H1 (cell line): ENCODE measurements at regions not wholly inside any gene's neighbourhood (a gene's known extent, or its start where the extent isn't known, plus 50 kb on each side); places are given as distances from the start of the nearest gene placed in this dataset.

Experiments
- CTCF ChIA-PET: fragments of 300-600 bp; sonication (Branson Sonifier 250); formaldehyde crosslinking; loops from one replicate; lab custom pipeline; 2021; ENCODE audit not compliant: partially characterized antibody; lab: Charles Lee
- POLR2A ChIA-PET: fragments of 300-600 bp; sonication (Branson Sonifier 250); formaldehyde crosslinking; loops from one replicate; lab custom pipeline; 2021; ENCODE audit warnings: inconsistent platforms; ENCODE audit not compliant: partially characterized antibody; lab: Charles Lee
- DNase-seq, 2 experiments: peaks; one replicate each; pipeline versions ENCODE4 v3.0.0 to v3.0.0-alpha.2; 2010 to 2022; ENCODE audit warnings: low spot score in 2 of 2, low read depth in 1 of 2, mixed read lengths in 1 of 2
- FAIRE-seq: peaks from 2 replicates; lab custom pipeline; 2011; peaks lifted over from hg19 to GRCh38; lab: Jason Lieb, UNC
- H2AFZ ChIP-seq: 2 replicates; pipeline ENCODE4 v1.8.1; 2012; ENCODE audit warnings: low read length, inconsistent platforms
- H2AK5ac ChIP-seq: 2 replicates; pipeline ENCODE4 v1.6.1; 2013; ENCODE audit warnings: low read depth, low read length
- H2BK120ac ChIP-seq: replicated peaks from 2 replicates; pipeline ENCODE3; 2013; ENCODE audit warnings: low read depth, low read length, inconsistent platforms
- H2BK12ac ChIP-seq: 2 replicates; pipeline ENCODE4 v1.6.1; 2013; ENCODE audit warnings: low read depth, low read length
- H2BK15ac ChIP-seq: 2 replicates; pipeline ENCODE4 v1.6.1; 2013; ENCODE audit warnings: low read length
- H2BK20ac ChIP-seq: 2 replicates; pipeline ENCODE4 v1.6.1; 2013; ENCODE audit warnings: low read length
- H2BK5ac ChIP-seq: 2 replicates; pipeline ENCODE4 v1.6.1; 2013; ENCODE audit warnings: low read depth, low read length
- H3K14ac ChIP-seq: 2 replicates; pipeline ENCODE4 v1.6.1; 2013; ENCODE audit warnings: inconsistent platforms; ENCODE audit not compliant: insufficient read length
- H3K18ac ChIP-seq: 2 replicates; pipeline ENCODE4 v1.6.1; 2013; ENCODE audit warnings: low read length; ENCODE audit errors: extremely low read depth
- H3K23ac ChIP-seq: 2 replicates; pipeline ENCODE4 v1.6.1; 2013; ENCODE audit warnings: inconsistent platforms; ENCODE audit not compliant: insufficient read length
- H3K23me2 ChIP-seq: 2 replicates; pipeline ENCODE4 v1.6.1; 2013; ENCODE audit warnings: low read depth, low read length
- H3K27ac ChIP-seq: 2 replicates; pipeline ENCODE4 v1.6.1; 2011; ENCODE audit warnings: low read depth, low read length, inconsistent platforms
- H3K27me3 ChIP-seq, 4 experiments: replicated peaks in 1 of 4; 1 replicate in 1 of 4; 2 replicates in 3 of 4; pipeline versions ENCODE4 v1.6.1 to v1.8.1; 2011 to 2013; ENCODE audit warnings: low read length in 3 of 4, mild to moderate bottlenecking in 3 of 4, inconsistent platforms in 2 of 4, mixed read lengths in 2 of 4, moderate library complexity in 1 of 4; ENCODE audit not compliant: control insufficient read depth in 3 of 4, insufficient read depth in 3 of 4; ENCODE audit errors: extremely low read depth in 1 of 4
- H3K36me3 ChIP-seq, 4 experiments: 2 replicates each; pipeline versions ENCODE4 v1.6.1 to v1.8.1; 2011 to 2013; ENCODE audit warnings: mild to moderate bottlenecking in 4 of 4, low read length in 3 of 4, moderate library complexity in 2 of 4, control low read depth in 1 of 4, inconsistent platforms in 1 of 4; ENCODE audit not compliant: insufficient read depth in 4 of 4, control insufficient read depth in 2 of 4
- H3K4ac ChIP-seq: replicated peaks from 2 replicates; pipeline ENCODE3; 2013; ENCODE audit warnings: low read length, low read depth, mixed read lengths, inconsistent platforms; ENCODE audit not compliant: insufficient read length
- H3K4me1 ChIP-seq, 4 experiments: replicated peaks in 1 of 4; 1 replicate in 1 of 4; 2 replicates in 3 of 4; pipeline versions ENCODE4 v1.6.1 to v1.8.1; 2011 to 2013; ENCODE audit warnings: low read length in 3 of 4, inconsistent platforms in 2 of 4, mixed read lengths in 1 of 4; ENCODE audit not compliant: insufficient read depth in 4 of 4, control insufficient read depth in 3 of 4
- H3K4me2 ChIP-seq, 2 experiments: 2 replicates each; pipeline versions ENCODE4 v1.6.1 to v1.8.1; 2011 to 2013; ENCODE audit warnings: low read depth in 2 of 2, low read length in 2 of 2, control low read depth in 1 of 2, inconsistent platforms in 1 of 2, mild to moderate bottlenecking in 1 of 2; ENCODE audit not compliant: insufficient read depth in 1 of 2
- H3K4me3 ChIP-seq, 4 experiments: fragments of 200-600, 300-600 bp in 1 of 4; sonication (generic), shearing (Covaris generic), sonication (Bioruptor Twin) in 1 of 4; 2 replicates each; pipeline versions ENCODE4 v1.5.1 to v1.8.1; 2011 to 2016; ENCODE audit warnings: low read length in 4 of 4, low read depth in 3 of 4, control low read depth in 2 of 4, inconsistent platforms in 2 of 4, mild to moderate bottlenecking in 2 of 4, mixed read lengths in 1 of 4, moderate library complexity in 1 of 4; ENCODE audit not compliant: insufficient read depth in 2 of 4; ENCODE audit errors: extremely low read depth in 1 of 4
- H3K56ac ChIP-seq: replicated peaks from 2 replicates; pipeline ENCODE3; 2013; ENCODE audit warnings: low read depth, mild to moderate bottlenecking, mixed read lengths, low read length, inconsistent platforms; ENCODE audit not compliant: insufficient read length
- H3K79me1 ChIP-seq: 2 replicates; pipeline ENCODE4 v1.6.1; 2013; ENCODE audit warnings: low read depth, low read length, control low read depth
- H3K79me2 ChIP-seq, 2 experiments: 2 replicates each; pipeline versions ENCODE4 v1.6.1 to v1.8.1; 2012 to 2013; ENCODE audit warnings: low read length in 2 of 2, mild to moderate bottlenecking in 2 of 2, inconsistent platforms in 1 of 2; ENCODE audit not compliant: insufficient read depth in 2 of 2, control insufficient read depth in 1 of 2
- H3K9ac ChIP-seq, 4 experiments: replicated peaks in 1 of 4; 1 replicate in 1 of 4; 2 replicates in 3 of 4; pipeline versions ENCODE4 v1.6.1 to v1.8.1; 2011 to 2013; ENCODE audit warnings: low read depth in 3 of 4, low read length in 3 of 4, control low read depth in 2 of 4, mild to moderate bottlenecking in 2 of 4, moderate library complexity in 2 of 4, inconsistent platforms in 1 of 4; ENCODE audit errors: extremely low read depth in 1 of 4
- H3K9me3 ChIP-seq, 2 experiments: 2 replicates each; pipeline versions ENCODE4 v1.6.1 to v1.8.1; 2012 to 2013; ENCODE audit warnings: mild to moderate bottlenecking in 2 of 2, moderate library complexity in 2 of 2, control low read depth in 1 of 2, inconsistent platforms in 1 of 2, low read depth in 1 of 2, low read length in 1 of 2, mixed read lengths in 1 of 2; ENCODE audit not compliant: insufficient read depth in 2 of 2
- H4K20me1 ChIP-seq, 2 experiments: replicated peaks in 1 of 2; 2 replicates each; pipeline versions ENCODE3 to v1.8.1; 2011 to 2013; ENCODE audit warnings: inconsistent platforms in 2 of 2, low read length in 2 of 2, mild to moderate bottlenecking in 1 of 2; ENCODE audit not compliant: insufficient read depth in 2 of 2, control insufficient read depth in 1 of 2
- H4K5ac ChIP-seq: 2 replicates; pipeline ENCODE4 v1.6.1; 2013; ENCODE audit warnings: low read length, low read depth, mixed read lengths, inconsistent platforms; ENCODE audit not compliant: insufficient read length
- H4K8ac ChIP-seq: 2 replicates; pipeline ENCODE4 v1.8.0; 2013; ENCODE audit warnings: mild to moderate bottlenecking, moderate library complexity, low read length, inconsistent platforms; ENCODE audit not compliant: insufficient read depth; ENCODE audit errors: extremely low read depth
- H4K91ac ChIP-seq: replicated peaks from 2 replicates; pipeline ENCODE3; 2013; ENCODE audit warnings: low read length, mixed read lengths, inconsistent platforms; ENCODE audit not compliant: insufficient read length
- BACH1 ChIP-seq: IDR thresholded peaks from 2 replicates; pipeline ENCODE4 v1.6.1; 2012; ENCODE audit warnings: low read length, improper control_type of control experiment
- BCL11A ChIP-seq, 2 experiments: IDR thresholded peaks; one replicate each; pipeline ENCODE4 v1.6.1; 2011; ENCODE audit warnings: low read depth in 2 of 2, low read length in 2 of 2, mild to moderate bottlenecking in 2 of 2
- EGR1 ChIP-seq: IDR thresholded peaks from 2 replicates; pipeline ENCODE4 v1.6.1; 2011; ENCODE audit warnings: low read depth, low read length, borderline replicate concordance
- JUND ChIP-seq: IDR thresholded peaks from 2 replicates; pipeline ENCODE4 v1.6.1; 2011; ENCODE audit warnings: mild to moderate bottlenecking, improper control_type of control experiment, low read length
- KDM1A ChIP-seq: fragments of 200-600, 300-600 bp; sonication (generic); IDR thresholded peaks from 2 replicates; pipeline ENCODE4 v1.7.1; 2016; ENCODE audit warnings: mild to moderate bottlenecking, low read length, borderline replicate concordance
- MAX ChIP-seq: IDR thresholded peaks from 2 replicates; pipeline ENCODE4 v1.6.1; 2012; ENCODE audit warnings: inconsistent platforms
- NANOG ChIP-seq: IDR thresholded peaks from 2 replicates; pipeline ENCODE4 v1.6.1; 2011; ENCODE audit warnings: low read length, low read depth, mild to moderate bottlenecking, inconsistent platforms; ENCODE audit not compliant: insufficient read depth, poor library complexity, severe bottlenecking
- POLR2AphosphoS5 ChIP-seq: IDR thresholded peaks from 2 replicates; pipeline ENCODE4 v1.6.1; 2011; ENCODE audit warnings: low read depth, low read length
- POU5F1 ChIP-seq: IDR thresholded peaks from 2 replicates; pipeline ENCODE4 v1.6.1; 2011; ENCODE audit warnings: low read depth, mild to moderate bottlenecking, low read length, moderate library complexity
- RXRA ChIP-seq: IDR thresholded peaks from 2 replicates; pipeline ENCODE4 v1.6.1; 2011; ENCODE audit warnings: low read depth, mild to moderate bottlenecking, low read length, moderate library complexity; ENCODE audit not compliant: insufficient read depth
- SP4 ChIP-seq: IDR thresholded peaks from 2 replicates; pipeline ENCODE4 v1.6.1; 2012; ENCODE audit warnings: low read length, inconsistent platforms
- TAF7 ChIP-seq: optimal IDR thresholded peaks from 2 replicates; pipeline ENCODE3; 2011; ENCODE audit warnings: low read depth, mild to moderate bottlenecking, inconsistent platforms, low read length, moderate library complexity, borderline replicate concordance
- USF2 ChIP-seq: IDR thresholded peaks from 2 replicates; pipeline ENCODE4 v1.6.1; 2011; ENCODE audit warnings: low read length, improper control_type of control experiment
- WGBS, 2 experiments: shearing (Covaris generic) in 1 of 2; methylation state at CpG; one replicate each; pipeline versions ENCODE4 v1.1.6 to v1.1.7; 2013 to 2015; ENCODE audit warnings: low lambda C conversion rate in 2 of 2, mixed read lengths in 2 of 2, inconsistent platforms in 1 of 2, low coverage in 1 of 2, missing lambda C conversion rate in 1 of 2; ENCODE audit not compliant: insufficient replicate concordance in 2 of 2, insufficient coverage in 1 of 2, insufficient read length in 1 of 2; ENCODE audit errors: extremely low coverage in 1 of 2, missing lambda C conversion rate in 1 of 2; 5-methylcytosine and 5-hydroxymethylcytosine counted together

GRCh38 chr14:89641495-89642175 lies 224.6 kb upstream of the FOXN3 start:
- Histone ChIP-seq H3K56ac (no peak overlapping the region), H2AFZ (no peak overlapping the region), H3K36me3 (no peaks in the 10 kb centered on the region), H3K27ac (no peak overlapping the region), H4K5ac (no peak overlapping the region), H3K79me2 (no peaks in the 10 kb centered on the region), H3K23ac (no peak overlapping the region), H3K4me3 (no peak overlapping the region), H3K23me2 (no peaks in the 10 kb centered on the region), H3K4me1 (no peaks in the 10 kb centered on the region; a peak in 1 of 7 replicates), H3K4me2 (no peak overlapping the region), H2BK120ac (no peak overlapping the region), H2BK20ac (no peak overlapping the region), H2BK5ac (no peak overlapping the region), H3K18ac (no peak overlapping the region), H3K4ac (no peak overlapping the region), H2BK12ac (no peak overlapping the region), H3K14ac (no peak overlapping the region), H2BK15ac (no peak overlapping the region), H4K20me1 (no peaks in the 10 kb centered on the region), H2AK5ac (no peak overlapping the region), H3K9me3 (no peaks in the 10 kb centered on the region), H3K79me1 (no peaks in the 10 kb centered on the region), H4K8ac (no peak overlapping the region), H3K9ac (no peak overlapping the region), H3K27me3 (no peaks in the 10 kb centered on the region), H4K91ac (no peak overlapping the region)
- DNase-seq (no peak), FAIRE-seq (no peak)
- ChIA-PET CTCF (interaction anchor here (1.1 kb wide), 1 partner anchor 19 kb away, joined by 4 read pairs; no protein-coding TSS in a partner anchor), POLR2A (interaction anchor here (0.7 to 1.1 kb wide), 2 partner anchors 8 to 12 kb away, joined by 3 read pairs; no protein-coding TSS in a partner anchor)
- 90% methylated on average over 8 of the region's 8 CpGs; no CpG with 5 or more reads in 1 of the 2 experiments for WGBS, 2 experiments
- TF ChIP-seq RXRA = no peak
- TF ChIP-seq SP4 = no peak
- no peak for TF ChIP-seq JUND
- no peak for TF ChIP-seq MAX
- TF ChIP-seq BACH1 = no peak
- no peak for TF ChIP-seq USF2
- TF ChIP-seq KDM1A = no peak
- TF ChIP-seq EGR1 = no peak
- TF ChIP-seq POLR2AphosphoS5 = no peak
- no peak for TF ChIP-seq POU5F1
- no peak for TF ChIP-seq BCL11A (IDR thresholded peaks at IDR 0.05; ENCODE audit: low read depth in 2 of 2, low read length in 2 of 2)
- no peak for TF ChIP-seq NANOG
- TF ChIP-seq TAF7 = no peak
